B cell (primary cell): ENCODE measurements at regions not wholly inside any gene's neighbourhood (a gene's known extent, or its start where the extent isn't known, plus 50 kb on each side); places are given as distances from the start of the nearest gene placed in this dataset.

Experiments
- ATAC-seq: fragments of 200-7000 bp; cut with Tn5 transposase; one replicate; pipeline ENCODE4 v1.10.0; 2021; ENCODE audit warnings: low read depth, mild to moderate bottlenecking, moderate number of reproducible peaks, moderate library complexity
- CTCF ChIA-PET: fragments of 350-600 bp; sonication (Branson Sonifier 250); formaldehyde crosslinking; loops from one replicate; lab custom pipeline; 2021; ENCODE audit warnings: antibody characterized with exemption, inconsistent platforms; lab: Charles Lee
- POLR2A ChIA-PET: fragments of 350-600 bp; sonication (Branson Sonifier 250); formaldehyde crosslinking; loops from one replicate; lab custom pipeline; 2021; ENCODE audit warnings: antibody characterized with exemption; lab: Charles Lee
- DNase-seq: peaks from one replicate; pipeline ENCODE4 v3.0.0; 2013
- H2AFZ ChIP-seq: 2 replicates; pipeline ENCODE4 v1.6.1; 2012; ENCODE audit warnings: mild to moderate bottlenecking, low read depth, low read length; ENCODE audit not compliant: insufficient read depth, poor library complexity, severe bottlenecking
- H3K27ac ChIP-seq, 2 donors: 1 replicate in 1 of 2; 2 replicates in 1 of 2; pipeline ENCODE4 v1.5.1; 2012 to 2013; ENCODE audit warnings: low read length in 2 of 2, mild to moderate bottlenecking in 2 of 2, moderate library complexity in 1 of 2
- H3K27me3 ChIP-seq, 4 experiments: fragments of 200-600 bp in 1 of 4; sonication (generic) in 1 of 4; replicated peaks in 1 of 4; 1 replicate in 2 of 4; 2 replicates in 2 of 4; pipeline versions ENCODE4 v1.6.1 to v1.7.0; 2013 to 2016; ENCODE audit warnings: low read length in 3 of 4, mild to moderate bottlenecking in 2 of 4, mixed read lengths in 1 of 4, moderate library complexity in 1 of 4; ENCODE audit not compliant: insufficient read depth in 4 of 4, control insufficient read depth in 3 of 4; ENCODE audit errors: control extremely low read depth in 1 of 4
- H3K36me3 ChIP-seq, 2 experiments: replicated peaks in 1 of 2; 1 replicate in 1 of 2; 2 replicates in 1 of 2; pipeline versions ENCODE4 v1.6.1 to v1.7.1; 2013; ENCODE audit warnings: low read length in 1 of 2; ENCODE audit not compliant: insufficient read depth in 2 of 2, control insufficient read depth in 1 of 2; ENCODE audit errors: control extremely low read depth in 1 of 2, extremely low read depth in 1 of 2
- H3K4me1 ChIP-seq, 2 donors: fragments of 200-600 bp in 1 of 2; sonication (generic) in 1 of 2; 1 replicate in 1 of 2; 2 replicates in 1 of 2; pipeline versions ENCODE4 v1.5.1 to v1.6.1; 2013 to 2017; ENCODE audit warnings: low read length in 2 of 2; ENCODE audit not compliant: control insufficient read depth in 2 of 2, insufficient read depth in 2 of 2
- H3K4me2 ChIP-seq: replicated peaks from 2 replicates; pipeline ENCODE3; 2012; ENCODE audit warnings: mild to moderate bottlenecking, low read depth, low read length; ENCODE audit not compliant: poor library complexity, severe bottlenecking
- H3K4me3 ChIP-seq, 5 experiments: fragments of 200-600 bp in 1 of 5; sonication (generic) in 1 of 5; 1 replicate in 3 of 5; 2 replicates in 2 of 5; pipeline versions ENCODE4 v1.5.1 to v1.7.0; 2011 to 2016; ENCODE audit warnings: low read length in 4 of 5, mild to moderate bottlenecking in 4 of 5, low read depth in 2 of 5, control low read depth in 1 of 5, moderate library complexity in 1 of 5; ENCODE audit not compliant: insufficient read depth in 1 of 5; ENCODE audit errors: control extremely low read depth in 1 of 5, extremely low read depth in 1 of 5
- H3K79me2 ChIP-seq: fragments of 200-600 bp; sonication (generic); one replicate; pipeline ENCODE4 v1.6.0; 2016; ENCODE audit warnings: low read length; ENCODE audit not compliant: control insufficient read depth, insufficient read depth
- H3K9ac ChIP-seq: fragments of 200-600 bp; sonication (generic); 2 replicates; pipeline ENCODE4 v1.6.1; 2017; ENCODE audit warnings: mild to moderate bottlenecking, low read length, moderate library complexity
- H3K9me3 ChIP-seq, 3 donors: one replicate each; pipeline versions ENCODE4 v1.6.1 to v1.7.1; 2013; ENCODE audit warnings: low read length in 2 of 3; ENCODE audit not compliant: control insufficient read depth in 2 of 3, insufficient read depth in 1 of 3; ENCODE audit errors: control extremely low read depth in 1 of 3
- H4K20me1 ChIP-seq: 2 replicates; pipeline ENCODE4 v1.6.0; 2012; ENCODE audit warnings: mild to moderate bottlenecking, low read length; ENCODE audit not compliant: insufficient read depth, control insufficient read depth, poor library complexity, severe bottlenecking
- H3K27ac Mint-ChIP-seq: one replicate; pipeline ENCODE4 v1.8.0; 2021; ENCODE audit warnings: mixed read lengths
- H3K27me3 Mint-ChIP-seq: one replicate; pipeline ENCODE4 v1.8.0; 2021; ENCODE audit warnings: mixed read lengths
- H3K4me1 Mint-ChIP-seq: one replicate; pipeline ENCODE4 v1.8.0; 2021; ENCODE audit warnings: mixed read lengths
- H3K4me3 Mint-ChIP-seq: one replicate; pipeline ENCODE4 v1.8.0; 2021; ENCODE audit warnings: mixed read lengths
- H3K9me3 Mint-ChIP-seq: one replicate; pipeline ENCODE4 v1.8.0; 2022; ENCODE audit warnings: mixed read lengths; ENCODE audit not compliant: insufficient read depth
- EZH2 ChIP-seq: IDR thresholded peaks from 2 replicates; pipeline ENCODE4 v1.6.1; 2012; ENCODE audit warnings: borderline replicate concordance, low read depth, mild to moderate bottlenecking, moderate library complexity, low read length; ENCODE audit not compliant: insufficient read depth, poor library complexity, severe bottlenecking
- whole genome bisulfite sequencing: methylation state at CpG from one replicate; pipeline ENCODE4 v1.1.5; 2013; ENCODE audit warnings: missing lambda C conversion rate; ENCODE audit not compliant: insufficient coverage; 5-methylcytosine and 5-hydroxymethylcytosine counted together
- intact Hi-C: fragments of 100-400 bp; cut with micrococcal nuclease; formaldehyde crosslinking; loops from one replicate; pipeline ENCODE4 v1.10.0; 2022
- TF ChIP-seq, protein P1 (sequence below): fragments of 200-600 bp; IDR thresholded peaks from one replicate; pipeline ENCODE4 v1.8.0; 2022; ENCODE audit warnings: antibody characterized with exemption, mild to moderate bottlenecking

DNA sequence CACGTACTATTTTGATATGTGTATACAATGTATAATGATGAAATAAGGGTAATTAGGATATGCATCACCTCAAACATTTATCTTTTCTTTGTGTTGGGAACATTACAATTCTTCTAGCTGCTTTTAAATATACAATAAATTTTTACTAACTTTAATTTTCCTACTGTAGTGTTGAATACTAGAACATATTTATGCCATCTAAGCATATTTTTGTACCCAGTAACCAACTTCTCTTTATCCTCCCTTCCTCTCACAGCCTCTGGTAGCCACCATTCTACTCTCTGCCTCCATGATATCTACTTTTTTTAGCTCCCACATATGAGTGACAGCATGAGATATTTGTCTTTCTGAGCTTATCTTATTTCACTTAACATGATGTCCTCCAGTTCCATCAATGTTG lies 468.0 kb downstream of the COL11A1 start:
- intact Hi-C loops: no loop called here
- H3K27ac Mint-ChIP-seq: no peak overlapping the region
- TF ChIP-seq, protein P1, sequence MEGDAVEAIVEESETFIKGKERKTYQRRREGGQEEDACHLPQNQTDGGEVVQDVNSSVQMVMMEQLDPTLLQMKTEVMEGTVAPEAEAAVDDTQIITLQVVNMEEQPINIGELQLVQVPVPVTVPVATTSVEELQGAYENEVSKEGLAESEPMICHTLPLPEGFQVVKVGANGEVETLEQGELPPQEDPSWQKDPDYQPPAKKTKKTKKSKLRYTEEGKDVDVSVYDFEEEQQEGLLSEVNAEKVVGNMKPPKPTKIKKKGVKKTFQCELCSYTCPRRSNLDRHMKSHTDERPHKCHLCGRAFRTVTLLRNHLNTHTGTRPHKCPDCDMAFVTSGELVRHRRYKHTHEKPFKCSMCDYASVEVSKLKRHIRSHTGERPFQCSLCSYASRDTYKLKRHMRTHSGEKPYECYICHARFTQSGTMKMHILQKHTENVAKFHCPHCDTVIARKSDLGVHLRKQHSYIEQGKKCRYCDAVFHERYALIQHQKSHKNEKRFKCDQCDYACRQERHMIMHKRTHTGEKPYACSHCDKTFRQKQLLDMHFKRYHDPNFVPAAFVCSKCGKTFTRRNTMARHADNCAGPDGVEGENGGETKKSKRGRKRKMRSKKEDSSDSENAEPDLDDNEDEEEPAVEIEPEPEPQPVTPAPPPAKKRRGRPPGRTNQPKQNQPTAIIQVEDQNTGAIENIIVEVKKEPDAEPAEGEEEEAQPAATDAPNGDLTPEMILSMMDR: no peak
- TF ChIP-seq EZH2: no peak
- H3K4me1 Mint-ChIP-seq: no peaks in the 10 kb centered on the region
- ATAC-seq (no peak), DNase-seq (no peak)
- H3K9ac ChIP-seq: no peak overlapping the region
- no peaks in the 10 kb centered on the region for H3K27me3 Mint-ChIP-seq
- no peak overlapping the region for H2AFZ ChIP-seq
- H3K4me2 ChIP-seq: no peak overlapping the region
- no peaks in the 10 kb centered on the region for H3K9me3 ChIP-seq
- no peaks in the 10 kb centered on the region for H3K9me3 Mint-ChIP-seq
- no peaks in the 10 kb centered on the region for H3K27me3 ChIP-seq
- H4K20me1 ChIP-seq: no peaks in the 10 kb centered on the region
- ChIA-PET POLR2A (no interaction called here), CTCF (no interaction called here)
- H3K4me1 ChIP-seq: no peaks in the 10 kb centered on the region
- H3K36me3 ChIP-seq: no peaks in the 10 kb centered on the region
- H3K4me3 ChIP-seq: no peak overlapping the region
- H3K4me3 Mint-ChIP-seq: no peak overlapping the region
- H3K79me2 ChIP-seq: no peaks in the 10 kb centered on the region
- no CpG with 5 or more reads among the region's 1 CpG for WGBS
- H3K27ac ChIP-seq: no peak overlapping the region

DNA sequence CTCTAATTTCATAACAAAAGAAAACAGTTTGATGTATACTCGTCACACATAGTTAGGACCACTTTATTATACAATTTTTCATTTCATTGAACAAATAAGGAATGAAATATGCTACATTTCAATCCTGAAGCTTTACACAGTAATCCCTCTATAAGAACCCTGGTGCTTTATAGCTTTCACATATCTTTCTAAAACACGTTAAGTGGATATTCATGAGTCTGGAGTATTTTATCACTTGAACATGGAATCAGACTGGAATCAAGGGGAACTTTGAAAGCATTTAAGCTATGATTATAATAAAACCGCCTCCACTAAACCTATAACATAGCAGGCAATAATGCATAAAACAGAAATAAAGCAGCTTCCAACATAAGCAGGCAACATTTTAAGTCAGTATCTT lies 476.6 kb downstream of the COL11A1 start:
- DNase-seq: no peak
- Histone ChIP-seq H3K27me3 (no peaks in the 10 kb centered on the region), H3K79me2 (no peaks in the 10 kb centered on the region), H3K36me3 (no peaks in the 10 kb centered on the region), H3K4me1 (no peaks in the 10 kb centered on the region), H3K27ac (no peak overlapping the region), H3K4me2 (no peak overlapping the region), H3K4me3 (no peak overlapping the region), H2AFZ (no peak overlapping the region), H3K9ac (no peak overlapping the region), H3K9me3 (no peaks in the 10 kb centered on the region), H4K20me1 (no peaks in the 10 kb centered on the region)
- no peak overlapping the region for H3K4me3 Mint-ChIP-seq
- no CpG with 5 or more reads among the region's 3 CpGs for WGBS
- intact Hi-C loops: no loop called here
- no peaks in the 10 kb centered on the region for H3K27me3 Mint-ChIP-seq
- no peaks in the 10 kb centered on the region for H3K9me3 Mint-ChIP-seq
- ChIA-PET CTCF (no interaction called here), POLR2A (no interaction called here)
- no peak overlapping the region for H3K27ac Mint-ChIP-seq
- TF ChIP-seq, protein P1: no peak
- no peak for TF ChIP-seq EZH2
- no peak for ATAC-seq
- no peaks in the 10 kb centered on the region for H3K4me1 Mint-ChIP-seq
